AG04449 (cell line): ENCODE measurements at regions not wholly inside any gene's neighbourhood (a gene's known extent, or its start where the extent isn't known, plus 50 kb on each side); places are given as distances from the start of the nearest gene placed in this dataset.

Experiments used
- CTCF ChIA-PET: fragments of 350-600 bp; formaldehyde crosslinking; extraction: SDS; loops from one replicate; lab custom pipeline; 2021; ENCODE audit warnings: antibody characterized with exemption; lab: Yijun Ruan, JAX
- POLR2A ChIA-PET: fragments of 400-600, 350-600 bp; formaldehyde crosslinking; extraction: SDS; loops from one replicate; lab custom pipeline; 2020; ENCODE audit warnings: antibody characterized with exemption, inconsistent platforms; lab: Yijun Ruan, JAX
- DNase-seq: peaks from one replicate; pipeline ENCODE4 v3.0.0-alpha.2; 2010; ENCODE audit warnings: low read depth, low spot score
- H3K4me3 ChIP-seq: 2 replicates; pipeline ENCODE4 v1.5.1; 2011; ENCODE audit warnings: low read depth, mild to moderate bottlenecking, control low read depth, low read length
- TF ChIP-seq, protein P1 (sequence below): IDR thresholded peaks from one replicate; pipeline ENCODE4 v1.5.1; 2011; ENCODE audit warnings: mild to moderate bottlenecking, moderate library complexity, low read length, control low read depth, inconsistent platforms; ENCODE audit not compliant: insufficient read depth; ENCODE audit errors: missing control alignments

DNA sequence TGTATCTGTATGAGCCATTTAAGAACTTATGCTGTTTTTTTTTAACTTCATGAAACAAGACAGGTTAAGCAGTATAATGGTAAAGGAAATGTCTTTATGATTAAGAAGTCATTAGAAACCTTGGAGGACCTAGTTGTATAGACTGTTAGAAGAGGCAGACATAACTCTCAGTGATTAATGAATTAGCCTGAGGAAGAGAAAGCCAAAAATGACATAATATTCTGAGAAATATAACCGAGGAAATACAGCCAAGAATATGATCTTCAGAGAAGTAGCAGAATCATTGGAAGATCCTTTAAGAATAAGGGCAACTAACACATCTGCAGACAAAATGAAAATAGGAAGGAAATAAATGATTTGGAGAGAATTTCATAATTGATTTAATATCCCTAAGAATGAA lies 738.1 kb upstream of the NCAM2 start:
- TF ChIP-seq, protein P1, sequence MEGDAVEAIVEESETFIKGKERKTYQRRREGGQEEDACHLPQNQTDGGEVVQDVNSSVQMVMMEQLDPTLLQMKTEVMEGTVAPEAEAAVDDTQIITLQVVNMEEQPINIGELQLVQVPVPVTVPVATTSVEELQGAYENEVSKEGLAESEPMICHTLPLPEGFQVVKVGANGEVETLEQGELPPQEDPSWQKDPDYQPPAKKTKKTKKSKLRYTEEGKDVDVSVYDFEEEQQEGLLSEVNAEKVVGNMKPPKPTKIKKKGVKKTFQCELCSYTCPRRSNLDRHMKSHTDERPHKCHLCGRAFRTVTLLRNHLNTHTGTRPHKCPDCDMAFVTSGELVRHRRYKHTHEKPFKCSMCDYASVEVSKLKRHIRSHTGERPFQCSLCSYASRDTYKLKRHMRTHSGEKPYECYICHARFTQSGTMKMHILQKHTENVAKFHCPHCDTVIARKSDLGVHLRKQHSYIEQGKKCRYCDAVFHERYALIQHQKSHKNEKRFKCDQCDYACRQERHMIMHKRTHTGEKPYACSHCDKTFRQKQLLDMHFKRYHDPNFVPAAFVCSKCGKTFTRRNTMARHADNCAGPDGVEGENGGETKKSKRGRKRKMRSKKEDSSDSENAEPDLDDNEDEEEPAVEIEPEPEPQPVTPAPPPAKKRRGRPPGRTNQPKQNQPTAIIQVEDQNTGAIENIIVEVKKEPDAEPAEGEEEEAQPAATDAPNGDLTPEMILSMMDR: no peak
- H3K4me3 ChIP-seq: no peak overlapping the region
- ChIA-PET POLR2A (no interaction called here), CTCF (no interaction called here)
- no peak for DNase-seq

DNA sequence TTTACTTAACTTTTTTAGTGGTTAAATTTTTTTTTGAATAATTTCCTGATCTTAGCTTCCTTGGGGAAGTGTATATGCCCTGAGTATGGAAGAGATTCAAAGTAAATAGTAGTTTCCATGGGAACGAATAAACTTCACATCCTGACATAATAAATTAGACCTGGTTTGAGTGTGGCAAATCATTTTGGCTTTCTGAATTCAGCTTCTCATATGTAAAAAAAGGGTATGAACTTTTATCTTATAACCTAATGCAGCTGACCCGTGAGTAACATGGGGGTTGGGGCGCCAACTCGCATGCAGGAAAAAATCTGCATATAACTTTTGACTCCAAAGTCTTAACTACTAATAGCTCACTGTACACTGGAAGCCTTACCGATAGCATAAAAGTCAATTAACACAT lies 736.8 kb upstream of the NCAM2 start:
- H3K4me3 ChIP-seq: no peak overlapping the region
- TF ChIP-seq, protein P1: no peak
- ChIA-PET CTCF (no interaction called here), POLR2A (no interaction called here)
- DNase-seq: no peak

DNA sequence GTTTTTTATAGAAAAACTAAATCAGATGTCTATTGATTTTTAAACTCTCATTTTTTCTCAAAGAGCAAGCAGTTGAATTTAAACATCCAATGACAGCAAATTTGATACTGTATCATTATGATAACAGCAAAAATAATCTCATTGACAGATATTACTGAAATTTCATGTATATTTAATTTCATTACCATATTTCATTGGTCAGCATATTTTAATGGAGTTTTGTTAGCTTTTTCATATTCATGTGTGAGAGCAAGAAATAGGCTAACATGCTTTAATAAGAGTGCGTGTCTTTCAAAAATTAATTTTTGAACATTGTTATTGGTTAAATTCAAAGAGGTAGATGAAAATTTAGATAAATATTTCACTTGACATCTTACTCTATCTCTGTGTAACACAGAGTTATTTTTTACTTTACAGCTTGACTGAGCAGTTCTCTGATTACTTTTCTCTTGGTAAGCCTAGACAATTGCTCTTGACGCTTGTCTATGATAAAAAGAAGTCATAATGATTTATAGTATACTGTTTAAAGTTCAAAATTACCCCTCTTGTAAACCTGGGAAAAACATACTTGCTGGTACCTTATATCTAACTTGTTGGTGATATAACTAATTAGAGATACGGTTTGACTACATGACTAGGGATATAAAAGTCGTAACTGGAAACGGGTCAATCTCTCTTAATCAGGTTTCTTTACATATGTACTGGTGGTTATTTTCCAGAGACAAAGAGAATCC lies 732.3 kb upstream of the NCAM2 start:
- POLR2A ChIA-PET: no interaction called here
- CTCF ChIA-PET: no interaction called here
- no peak for DNase-seq
- no peak overlapping the region for H3K4me3 ChIP-seq
- TF ChIP-seq, protein P1: no peak

DNA sequence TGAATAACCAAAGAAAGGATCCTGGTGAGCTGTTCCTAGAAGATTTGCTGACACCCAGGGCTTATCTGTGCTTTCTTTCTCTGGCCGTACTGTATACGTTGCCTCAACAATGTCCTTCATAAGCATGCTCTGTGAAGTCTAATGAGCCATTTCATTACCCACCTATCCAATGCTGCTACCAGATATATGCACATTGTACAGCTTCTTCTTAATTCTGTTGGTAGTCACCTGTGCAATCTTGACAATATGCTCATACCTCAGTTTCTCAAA lies 731.8 kb upstream of the NCAM2 start:
- ChIA-PET POLR2A (no interaction called here), CTCF (no interaction called here)
- TF ChIP-seq, protein P1: no peak
- DNase-seq: no peak
- H3K4me3 ChIP-seq: no peak overlapping the region

DNA sequence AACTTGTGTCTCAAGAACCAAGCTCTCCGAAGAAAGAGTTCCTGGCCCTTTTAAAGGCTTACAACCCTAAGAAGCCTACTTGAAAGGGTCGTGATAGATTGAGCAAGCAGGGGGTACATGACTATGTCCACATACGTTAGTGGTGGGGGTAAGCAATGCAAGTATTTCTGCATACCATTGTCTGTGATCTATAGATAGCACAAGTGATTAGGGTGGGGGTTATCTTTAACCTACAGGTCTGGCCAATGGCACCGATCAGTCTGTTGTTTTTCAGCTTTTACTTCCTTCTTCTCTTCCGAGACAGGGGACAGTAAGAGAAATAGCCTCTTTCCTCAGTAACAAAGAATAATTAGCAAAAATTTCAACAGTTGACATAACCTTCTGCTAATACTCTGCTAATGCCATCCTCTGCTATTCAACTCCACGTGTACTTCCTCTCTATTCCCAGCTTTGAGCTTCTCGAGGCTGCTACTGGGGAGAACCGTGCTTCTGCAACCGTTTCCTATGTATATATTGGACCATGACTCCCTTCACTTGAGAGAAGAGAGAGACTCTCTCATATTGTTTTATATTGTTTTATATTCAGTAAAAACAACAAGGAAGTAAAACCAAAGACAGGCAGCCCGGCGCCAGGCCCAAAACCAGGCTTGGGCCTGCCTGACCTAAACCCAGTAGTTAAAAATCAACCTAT lies 727.7 kb upstream of the NCAM2 start:
- no peak for DNase-seq
- CTCF ChIA-PET: no interaction called here
- POLR2A ChIA-PET: no interaction called here
- TF ChIP-seq, protein P1: no peak
- H3K4me3 ChIP-seq: no peak overlapping the region

DNA sequence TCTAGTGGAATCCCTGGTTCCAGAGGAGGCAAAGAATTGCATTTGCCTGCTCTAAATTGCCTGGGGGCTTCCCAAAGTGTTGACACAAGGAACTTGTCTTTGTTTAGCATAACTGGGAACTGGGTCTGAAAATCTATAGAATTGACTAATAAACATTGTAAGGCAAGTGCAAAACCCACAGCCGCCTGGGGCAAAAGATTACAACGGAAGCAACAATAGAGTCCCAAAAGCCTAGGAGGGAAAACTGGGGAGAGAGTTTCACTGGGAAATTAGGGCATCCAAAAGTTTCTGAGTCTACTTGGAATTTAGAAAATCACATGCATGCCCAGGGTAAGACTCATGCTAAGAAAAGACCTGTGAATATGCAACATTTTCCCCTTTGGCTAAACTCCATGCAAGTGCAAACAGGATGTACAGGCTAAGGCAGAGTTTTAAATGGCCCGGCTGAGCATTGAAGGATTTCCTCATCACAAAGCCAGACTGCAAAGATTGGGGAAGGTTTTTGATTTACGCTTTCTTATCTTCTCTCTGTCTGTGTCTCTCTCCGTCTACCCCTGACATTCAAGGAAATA lies 725.3 kb upstream of the NCAM2 start:
- no peak for DNase-seq
- no peak overlapping the region for H3K4me3 ChIP-seq
- TF ChIP-seq, protein P1: no peak
- ChIA-PET POLR2A (no interaction called here), CTCF (no interaction called here)
